Ishikawa (cell line): ENCODE measurements at regions not wholly inside any gene's neighbourhood (a gene's known extent, or its start where the extent isn't known, plus 50 kb on each side); places are given as distances from the start of the nearest gene placed in this dataset.

Source experiments
- CEBPB ChIP-seq: IDR thresholded peaks from 2 replicates; pipeline ENCODE4 v1.6.1; 2012
- CREB1 ChIP-seq: IDR thresholded peaks from 2 replicates; pipeline ENCODE4 v1.6.1; 2012; ENCODE audit warnings: low read depth
- EGR1 ChIP-seq: IDR thresholded peaks from 2 replicates; pipeline ENCODE4 v1.6.1; 2012
- EP300 ChIP-seq: IDR thresholded peaks from 2 replicates; pipeline ENCODE4 v1.6.1; 2012; ENCODE audit warnings: borderline replicate concordance
- FOXM1 ChIP-seq: IDR thresholded peaks from 2 replicates; pipeline ENCODE4 v1.6.1; 2012; ENCODE audit warnings: low read depth, borderline replicate concordance
- MAX ChIP-seq: IDR thresholded peaks from 2 replicates; pipeline ENCODE4 v1.6.1; 2012
- NFIC ChIP-seq: IDR thresholded peaks from 2 replicates; pipeline ENCODE4 v1.6.1; 2012
- RAD21 ChIP-seq: IDR thresholded peaks from 2 replicates; pipeline ENCODE4 v1.6.1; 2012; ENCODE audit warnings: low read depth
- REST ChIP-seq: IDR thresholded peaks from 2 replicates; pipeline ENCODE4 v1.6.1; 2012; ENCODE audit warnings: low read depth, mild to moderate bottlenecking
- TAF1 ChIP-seq: IDR thresholded peaks from 2 replicates; pipeline ENCODE4 v1.6.1; 2012; ENCODE audit warnings: low read depth, mild to moderate bottlenecking
- TCF12 ChIP-seq: IDR thresholded peaks from 2 replicates; pipeline ENCODE4 v1.6.1; 2012; ENCODE audit warnings: low read depth
- TEAD4 ChIP-seq: IDR thresholded peaks from 2 replicates; pipeline ENCODE4 v1.6.1; 2012
- USF1 ChIP-seq: IDR thresholded peaks from 2 replicates; pipeline ENCODE4 v1.6.1; 2012
- YY1 ChIP-seq: IDR thresholded peaks from 2 replicates; pipeline ENCODE4 v1.6.1; 2012; ENCODE audit warnings: low read depth
- ZBTB7A ChIP-seq: IDR thresholded peaks from 2 replicates; pipeline ENCODE4 v1.6.1; 2012; ENCODE audit warnings: low read depth

- TF ChIP-seq MAX (no peak), TCF12 (no peak), EGR1 (no peak), ZBTB7A (no peak), USF1 (no peak), RAD21 (no peak), TAF1 (no peak), YY1 (no peak), NFIC (no peak), CREB1 (no peak), REST (no peak), TEAD4 (no peak), FOXM1 (no peak), EP300 (no peak), CEBPB (no peak)
Measured at GRCh38 chr20:57896017-57896416, 186.2 kb upstream of the PMEPA1 start.

GRCh38 chr20:57895161-57895855 lies 185.5 kb upstream of the PMEPA1 start:
- TF ChIP-seq MAX = no peak
- TF ChIP-seq ZBTB7A = no peak
- TF ChIP-seq TCF12 = no peak
- no peak for TF ChIP-seq EGR1
- no peak for TF ChIP-seq USF1
- no peak for TF ChIP-seq CREB1
- TF ChIP-seq REST = no peak
- TF ChIP-seq CEBPB = no peak

- no peak for TF ChIP-seq FOXM1
- TF ChIP-seq CREB1 = no peak
- no peak for TF ChIP-seq REST
- TF ChIP-seq CEBPB = no peak
- no peak for TF ChIP-seq USF1
- no peak for TF ChIP-seq YY1
- no peak for TF ChIP-seq RAD21
- TF ChIP-seq ZBTB7A = no peak
- no peak for TF ChIP-seq NFIC
- no peak for TF ChIP-seq TAF1
- no peak for TF ChIP-seq EP300
Measured at GRCh38 chr20:57894522-57894921, 184.7 kb upstream of the PMEPA1 start.

GRCh38 chr20:57894096-57894495 lies 184.3 kb upstream of the PMEPA1 start:
- TF ChIP-seq MAX (no peak), EGR1 (no peak), USF1 (no peak), ZBTB7A (no peak), REST (no peak), TCF12 (no peak), EP300 (no peak), CREB1 (no peak), TAF1 (no peak), FOXM1 (no peak), TEAD4 (no peak), CEBPB (no peak), YY1 (no peak), NFIC (no peak), RAD21 (no peak)
